ENCODE measurements at regions not wholly inside any gene's neighbourhood (a gene's known extent, or its start where the extent isn't known, plus 50 kb on each side); places are given as distances from the start of the nearest gene placed in this dataset.

DNA sequence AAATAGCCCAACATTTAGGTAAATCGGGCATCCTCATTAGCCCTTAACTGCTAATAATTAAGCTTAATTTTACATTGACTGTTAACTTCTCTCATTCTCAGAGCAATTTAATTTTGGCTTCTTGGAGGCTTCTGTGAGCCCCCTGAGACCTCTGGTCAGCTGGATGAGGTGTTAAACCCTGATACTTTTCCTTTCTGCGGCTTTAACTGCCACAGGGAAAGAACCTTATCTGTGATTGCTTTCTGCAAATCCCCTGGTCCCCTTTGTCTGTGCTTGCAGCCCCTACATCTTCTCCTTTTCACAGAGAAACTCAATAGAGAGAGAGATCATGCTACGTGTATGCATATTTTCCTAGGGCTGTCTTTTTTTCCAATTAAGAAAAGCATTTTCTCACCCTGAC, 184.5 kb upstream of the CSF3R start:
- Histone ChIP-seq H3K9ac (ENCODE audit: low read depth, low read length) (no peak overlapping the region), H3K14ac (replicated peaks; ENCODE audit: low read depth, low read length) (no peak overlapping the region), H2BK20ac (ENCODE audit: low read depth, low read length) (no peak overlapping the region), H3K4me2 (ENCODE audit: low read depth, low read length) (no peak overlapping the region), H3K4me3 (ENCODE audit: insufficient read depth, low read depth, low read length) (no peak overlapping the region), H3K23ac (ENCODE audit: low read depth, low read length) (no peak overlapping the region), H2BK120ac (ENCODE audit: low read depth, low read length) (no peak overlapping the region), H3K79me1 (ENCODE audit: low read depth in 1 of 2, low read length in 2 of 2) (no peaks in the 10 kb centered on the region), H3K27ac (ENCODE audit: insufficient read depth, low read length) (no peak overlapping the region), H3K27me3 (ENCODE audit: control insufficient read depth, insufficient read depth, low read length) (no peaks in the 10 kb centered on the region), H4K91ac (ENCODE audit: insufficient read depth, low read depth, low read length) (no peak overlapping the region), H2BK15ac (ENCODE audit: low read depth, low read length) (no peak overlapping the region), H2AFZ (replicated peaks; ENCODE audit: low read length, poor library complexity) (no peak overlapping the region), H3K9me1 (ENCODE audit: insufficient read depth, low read length) (no peaks in the 10 kb centered on the region), H2BK5ac (ENCODE audit: low read depth, low read length, poor library complexity, severe bottlenecking) (no peak overlapping the region), H3K36me3 (ENCODE audit: control insufficient read depth, insufficient read depth, low read length) (no peaks in the 10 kb centered on the region), H3K4me1 (ENCODE audit: control insufficient read depth, insufficient read depth, low read length) (no peaks in the 10 kb centered on the region), H4K20me1 (ENCODE audit: insufficient read depth, low read length) (no peaks in the 10 kb centered on the region), H4K5ac (ENCODE audit: low read depth, low read length) (no peak overlapping the region), H3K4ac (ENCODE audit: low read depth, low read length) (no peak overlapping the region), H3K18ac (ENCODE audit: low read depth, low read length) (no peak overlapping the region), H2AK9ac (replicated peaks; ENCODE audit: low read depth, low read length, poor library complexity) (no peak overlapping the region), H3K9me3 (ENCODE audit: control insufficient read depth, insufficient read depth, low read length) (no peaks in the 10 kb centered on the region), H3K56ac (ENCODE audit: extremely low read depth, insufficient read depth, low read length) (no peak overlapping the region), H2AK5ac (ENCODE audit: low read depth, low read length) (no peak overlapping the region), H4K8ac (ENCODE audit: low read depth in 2 of 2, low read length in 2 of 2) (no peak overlapping the region)
- intact Hi-C loops (cut with micrococcal nuclease) (no loop called here), dilution Hi-C loops (cut with HindIII; ENCODE audit: low sequenced_read_pairs, unreplicated experiment) (no loop called here), in situ Hi-C loops (cut with MboI; ENCODE audit: low sequenced_read_pairs) (no loop called here)
- WGBS, 2 experiments (ENCODE audit: extremely low coverage in 2 of 2, insufficient read length in 1 of 2) = no CpG with 5 or more reads among the region's 3 CpGs
- ATAC-seq (ENCODE audit: low read depth) (no peak), DNase-seq (no peak)
- BruUV-seq (replicated peaks) = no TSS peak
- TF ChIP-seq BHLHE40 (IDR thresholded peaks at IDR 0.05; ENCODE audit: low read depth, low read length) (no peak), RAD21 (IDR thresholded peaks at IDR 0.05; ENCODE audit: low read length) (no peak), CEBPB (IDR thresholded peaks at IDR 0.05; ENCODE audit: low read depth, low read length) (no peak), NFE2L2 (IDR thresholded peaks at IDR 0.05; ENCODE audit: low read depth, low read length) (no peak), MAFK (IDR thresholded peaks at IDR 0.05; ENCODE audit: low read depth, low read length) (no peak), MXI1 (IDR thresholded peaks at IDR 0.05; ENCODE audit: borderline replicate concordance, low read depth, low read length) (no peak), POLR2A (IDR thresholded peaks at IDR 0.05; ENCODE audit: low read depth, low read length) (no peak), RFX5 (IDR thresholded peaks at IDR 0.05; ENCODE audit: low read depth, low read length) (no peak)
- ChIA-PET CTCF (no interaction called here), POLR2A (ENCODE audit: unreplicated experiment) (no interaction called here)

All from IMR-90 (cell line).